B cell (primary cell): ENCODE measurements at regions not wholly inside any gene's neighbourhood (a gene's known extent, or its start where the extent isn't known, plus 50 kb on each side); places are given as distances from the start of the nearest gene placed in this dataset.

Experiments used
- ATAC-seq: fragments of 200-7000 bp; cut with Tn5 transposase; one replicate; pipeline ENCODE4 v1.10.0; 2021; ENCODE audit warnings: low read depth, mild to moderate bottlenecking, moderate number of reproducible peaks, moderate library complexity
- CTCF ChIA-PET: fragments of 350-600 bp; sonication (Branson Sonifier 250); formaldehyde crosslinking; loops from one replicate; lab custom pipeline; 2021; ENCODE audit warnings: antibody characterized with exemption, inconsistent platforms; lab: Charles Lee
- POLR2A ChIA-PET: fragments of 350-600 bp; sonication (Branson Sonifier 250); formaldehyde crosslinking; loops from one replicate; lab custom pipeline; 2021; ENCODE audit warnings: antibody characterized with exemption; lab: Charles Lee
- DNase-seq: peaks from one replicate; pipeline ENCODE4 v3.0.0; 2013
- H2AFZ ChIP-seq: 2 replicates; pipeline ENCODE4 v1.6.1; 2012; ENCODE audit warnings: mild to moderate bottlenecking, low read depth, low read length; ENCODE audit not compliant: insufficient read depth, poor library complexity, severe bottlenecking
- H3K27ac ChIP-seq, 2 donors: 1 replicate in 1 of 2; 2 replicates in 1 of 2; pipeline ENCODE4 v1.5.1; 2012 to 2013; ENCODE audit warnings: low read length in 2 of 2, mild to moderate bottlenecking in 2 of 2, moderate library complexity in 1 of 2
- H3K27me3 ChIP-seq, 4 experiments: fragments of 200-600 bp in 1 of 4; sonication (generic) in 1 of 4; replicated peaks in 1 of 4; 1 replicate in 2 of 4; 2 replicates in 2 of 4; pipeline versions ENCODE4 v1.6.1 to v1.7.0; 2013 to 2016; ENCODE audit warnings: low read length in 3 of 4, mild to moderate bottlenecking in 2 of 4, mixed read lengths in 1 of 4, moderate library complexity in 1 of 4; ENCODE audit not compliant: insufficient read depth in 4 of 4, control insufficient read depth in 3 of 4; ENCODE audit errors: control extremely low read depth in 1 of 4
- H3K36me3 ChIP-seq, 2 experiments: replicated peaks in 1 of 2; 1 replicate in 1 of 2; 2 replicates in 1 of 2; pipeline versions ENCODE4 v1.6.1 to v1.7.1; 2013; ENCODE audit warnings: low read length in 1 of 2; ENCODE audit not compliant: insufficient read depth in 2 of 2, control insufficient read depth in 1 of 2; ENCODE audit errors: control extremely low read depth in 1 of 2, extremely low read depth in 1 of 2
- H3K4me1 ChIP-seq, 2 donors: fragments of 200-600 bp in 1 of 2; sonication (generic) in 1 of 2; 1 replicate in 1 of 2; 2 replicates in 1 of 2; pipeline versions ENCODE4 v1.5.1 to v1.6.1; 2013 to 2017; ENCODE audit warnings: low read length in 2 of 2; ENCODE audit not compliant: control insufficient read depth in 2 of 2, insufficient read depth in 2 of 2
- H3K4me2 ChIP-seq: replicated peaks from 2 replicates; pipeline ENCODE3; 2012; ENCODE audit warnings: mild to moderate bottlenecking, low read depth, low read length; ENCODE audit not compliant: poor library complexity, severe bottlenecking
- H3K4me3 ChIP-seq, 5 experiments: fragments of 200-600 bp in 1 of 5; sonication (generic) in 1 of 5; 1 replicate in 3 of 5; 2 replicates in 2 of 5; pipeline versions ENCODE4 v1.5.1 to v1.7.0; 2011 to 2016; ENCODE audit warnings: low read length in 4 of 5, mild to moderate bottlenecking in 4 of 5, low read depth in 2 of 5, control low read depth in 1 of 5, moderate library complexity in 1 of 5; ENCODE audit not compliant: insufficient read depth in 1 of 5; ENCODE audit errors: control extremely low read depth in 1 of 5, extremely low read depth in 1 of 5
- H3K79me2 ChIP-seq: fragments of 200-600 bp; sonication (generic); one replicate; pipeline ENCODE4 v1.6.0; 2016; ENCODE audit warnings: low read length; ENCODE audit not compliant: control insufficient read depth, insufficient read depth
- H3K9ac ChIP-seq: fragments of 200-600 bp; sonication (generic); 2 replicates; pipeline ENCODE4 v1.6.1; 2017; ENCODE audit warnings: mild to moderate bottlenecking, low read length, moderate library complexity
- H3K9me3 ChIP-seq, 3 donors: one replicate each; pipeline versions ENCODE4 v1.6.1 to v1.7.1; 2013; ENCODE audit warnings: low read length in 2 of 3; ENCODE audit not compliant: control insufficient read depth in 2 of 3, insufficient read depth in 1 of 3; ENCODE audit errors: control extremely low read depth in 1 of 3
- H4K20me1 ChIP-seq: 2 replicates; pipeline ENCODE4 v1.6.0; 2012; ENCODE audit warnings: mild to moderate bottlenecking, low read length; ENCODE audit not compliant: insufficient read depth, control insufficient read depth, poor library complexity, severe bottlenecking
- H3K27ac Mint-ChIP-seq: one replicate; pipeline ENCODE4 v1.8.0; 2021; ENCODE audit warnings: mixed read lengths
- H3K27me3 Mint-ChIP-seq: one replicate; pipeline ENCODE4 v1.8.0; 2021; ENCODE audit warnings: mixed read lengths
- H3K4me1 Mint-ChIP-seq: one replicate; pipeline ENCODE4 v1.8.0; 2021; ENCODE audit warnings: mixed read lengths
- H3K4me3 Mint-ChIP-seq: one replicate; pipeline ENCODE4 v1.8.0; 2021; ENCODE audit warnings: mixed read lengths
- H3K9me3 Mint-ChIP-seq: one replicate; pipeline ENCODE4 v1.8.0; 2022; ENCODE audit warnings: mixed read lengths; ENCODE audit not compliant: insufficient read depth
- CTCF ChIP-seq: fragments of 200-600 bp; IDR thresholded peaks from one replicate; pipeline ENCODE4 v1.8.0; 2022; ENCODE audit warnings: antibody characterized with exemption, mild to moderate bottlenecking
- EZH2 ChIP-seq: IDR thresholded peaks from 2 replicates; pipeline ENCODE4 v1.6.1; 2012; ENCODE audit warnings: borderline replicate concordance, low read depth, mild to moderate bottlenecking, moderate library complexity, low read length; ENCODE audit not compliant: insufficient read depth, poor library complexity, severe bottlenecking
- WGBS: methylation state at CpG from one replicate; pipeline ENCODE4 v1.1.5; 2013; ENCODE audit warnings: missing lambda C conversion rate; ENCODE audit not compliant: insufficient coverage; 5-methylcytosine and 5-hydroxymethylcytosine counted together
- intact Hi-C: fragments of 100-400 bp; cut with micrococcal nuclease; formaldehyde crosslinking; loops from one replicate; pipeline ENCODE4 v1.10.0; 2022

GRCh38 chr4:45957353-45957752 is 166.5 kb downstream of the GABRG1 start:
- Histone ChIP-seq H3K9ac (no peak overlapping the region), H2AFZ (no peak overlapping the region), H3K36me3 (no peaks in the 10 kb centered on the region), H3K4me1 (no peaks in the 10 kb centered on the region), H3K4me3 (no peak overlapping the region), H3K79me2 (no peaks in the 10 kb centered on the region), H3K4me2 (no peak overlapping the region), H3K9me3 (peaks cover 0 to 6% (median 0%) of the 10 kb centered on the region in 3 donors), H3K27me3 (no peaks in the 10 kb centered on the region), H3K27ac (no peak overlapping the region), H4K20me1 (no peaks in the 10 kb centered on the region)
- no peak for DNase-seq
- Mint-ChIP-seq H3K9me3 (peaks cover 7% of the 10 kb centered on the region), H3K27ac (no peak overlapping the region), H3K27me3 (no peaks in the 10 kb centered on the region), H3K4me1 (no peaks in the 10 kb centered on the region), H3K4me3 (no peak overlapping the region)
- CTCF ChIA-PET, result no interaction called here
- intact Hi-C loops, result no loop called here
- ATAC-seq, result no peak
- TF ChIP-seq CTCF (no peak), EZH2 (no peak)
- POLR2A ChIA-PET, result no interaction called here

- WGBS, result 100% methylated on average over 2 of the region's 3 CpGs
- Mint-ChIP-seq H3K4me3 (no peak overlapping the region), H3K4me1 (no peaks in the 10 kb centered on the region), H3K27ac (no peak overlapping the region), H3K9me3 (peaks cover 5% of the 10 kb centered on the region), H3K27me3 (no peaks in the 10 kb centered on the region)
- intact Hi-C loops, result no loop called here
- no peak overlapping the region for H3K27ac ChIP-seq
- H3K27me3 ChIP-seq, result no peaks in the 10 kb centered on the region
- H4K20me1 ChIP-seq, result no peaks in the 10 kb centered on the region
- no peak for ATAC-seq
- H2AFZ ChIP-seq, result no peak overlapping the region
- POLR2A ChIA-PET, result no interaction called here
- no peaks in the 10 kb centered on the region for H3K4me1 ChIP-seq
- H3K4me2 ChIP-seq, result no peak overlapping the region
- TF ChIP-seq EZH2 (no peak), CTCF (no peak)
- DNase-seq, result no peak
- H3K4me3 ChIP-seq, result no peak overlapping the region
- no peaks in the 10 kb centered on the region for H3K36me3 ChIP-seq
- H3K9ac ChIP-seq, result no peak overlapping the region
- H3K79me2 ChIP-seq, result no peaks in the 10 kb centered on the region
- CTCF ChIA-PET, result no interaction called here
- no peaks in the 10 kb centered on the region for H3K9me3 ChIP-seq
Observed at GRCh38 chr4:45954276-45954675, 169.6 kb downstream of the GABRG1 start.
